Esophagus muscularis mucosa (tissue), 4 donors: ENCODE measurements at regions not wholly inside any gene's neighbourhood (a gene's known extent, or its start where the extent isn't known, plus 50 kb on each side); places are given as distances from the start of the nearest gene placed in this dataset.

Experiments used
- DNase-seq: peaks from one replicate; pipeline ENCODE4 v3.0.0-alpha.2; 2017; ENCODE audit errors: extremely low spot score
- H3K27ac ChIP-seq, 4 donors: fragments of 200-600 bp; sonication (generic); replicated peaks in 1 of 4; 1 replicate in 3 of 4; 2 replicates in 1 of 4; pipeline ENCODE4 v1.5.1; 2016 to 2019; ENCODE audit warnings: mild to moderate bottlenecking in 1 of 4
- H3K27me3 ChIP-seq, 4 donors: fragments of 200-600 bp; sonication (generic); one replicate each; pipeline versions ENCODE4 v1.5.1 to v1.6.0; 2016 to 2019
- H3K36me3 ChIP-seq, 4 donors: fragments of 200-600 bp; sonication (generic); one replicate each; pipeline ENCODE4 v1.5.1; 2016 to 2019
- H3K4me1 ChIP-seq, 4 donors: fragments of 200-600 bp; sonication (generic); one replicate each; pipeline ENCODE4 v1.5.1; 2016 to 2019
- H3K4me3 ChIP-seq, 4 donors: fragments of 200-600 bp; sonication (generic); 1 replicate in 2 of 4; 2 replicates in 2 of 4; pipeline ENCODE4 v1.5.1; 2016 to 2019; ENCODE audit warnings: mild to moderate bottlenecking in 4 of 4, moderate library complexity in 1 of 4
- H3K9me3 ChIP-seq, 4 donors: fragments of 200-600 bp; sonication (generic); 1 replicate in 3 of 4; 2 replicates in 1 of 4; pipeline ENCODE4 v1.5.1; 2016 to 2019
- EP300 ChIP-seq: sonication (generic); formaldehyde crosslinking; IDR thresholded peaks from one replicate; pipeline ENCODE4 v1.6.1; 2017; ENCODE audit warnings: antibody characterized with exemption
- POLR2A ChIP-seq: fragments of 450-650 bp; IDR thresholded peaks from one replicate; pipeline ENCODE4 v1.6.1; 2017; ENCODE audit warnings: antibody characterized with exemption, moderate library complexity, mild to moderate bottlenecking, low read depth
- POLR2AphosphoS5 ChIP-seq, 2 donors: sonication (generic); formaldehyde crosslinking; IDR thresholded peaks; one replicate each; pipeline ENCODE4 v1.6.1; 2017; ENCODE audit warnings: antibody characterized with exemption in 2 of 2
- WGBS: methylation state at CpG from one replicate; pipeline ENCODE4 v1.1.5; 2018; 5-methylcytosine and 5-hydroxymethylcytosine counted together
- intact Hi-C: fragments of 100-400 bp; cut with DNase I; formaldehyde crosslinking; loops from one replicate; pipeline ENCODE4 v1.15.1; 2023
- TF ChIP-seq, protein P1 (sequence below), 3 experiments: fragments of 200-600 bp in 2 of 3; fragments of 450-650 bp in 1 of 3; sonication (generic) in 2 of 3; IDR thresholded peaks; one replicate each; pipeline ENCODE4 v1.5.1; 2017 to 2019; ENCODE audit warnings: antibody characterized with exemption in 3 of 3, mild to moderate bottlenecking in 2 of 3, moderate library complexity in 1 of 3

DNA sequence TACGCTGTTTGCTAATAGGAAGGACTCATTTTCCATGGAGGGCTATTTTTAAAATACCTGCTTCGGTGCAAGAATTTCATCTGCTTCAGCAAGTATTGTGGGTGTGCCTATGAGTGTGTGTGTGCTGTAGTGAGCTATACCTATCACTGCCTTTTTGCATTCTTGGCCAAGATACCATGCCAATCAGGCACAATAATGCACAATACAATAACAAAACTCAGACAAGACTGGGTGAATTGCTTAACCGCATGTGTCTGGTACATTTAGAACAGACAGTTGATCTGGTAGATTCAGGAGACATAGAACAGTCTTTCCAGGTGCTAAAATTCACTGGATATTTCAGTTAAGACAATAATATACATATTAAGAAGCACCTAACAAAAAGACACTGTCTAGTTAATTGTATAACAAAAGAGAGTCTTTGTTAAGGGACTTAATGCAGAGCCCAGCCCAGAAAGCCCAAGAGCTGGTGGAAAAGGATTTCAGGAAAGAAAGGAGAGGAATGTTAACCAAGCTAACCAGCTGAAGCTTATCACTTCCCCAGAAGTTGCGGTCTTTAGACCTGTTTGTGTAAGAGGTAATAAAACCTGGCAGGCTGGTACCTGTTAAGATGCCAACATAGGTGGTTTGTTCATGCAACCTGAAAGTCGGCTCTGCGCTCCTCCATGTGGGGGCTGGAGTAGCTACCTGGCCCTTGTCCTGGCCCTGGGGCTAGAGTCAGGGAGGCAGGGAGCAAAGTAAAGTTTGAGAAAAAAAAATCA is 153.3 kb upstream of the RBMS1 start:
- WGBS, result 77% methylated on average over 6 of the region's 6 CpGs
- no peak overlapping the region for H3K27ac ChIP-seq
- DNase-seq, result no peak
- H3K9me3 ChIP-seq, result no peaks in the 10 kb centered on the region
- H3K27me3 ChIP-seq, result no peaks in the 10 kb centered on the region
- no peaks in the 10 kb centered on the region for H3K36me3 ChIP-seq
- TF ChIP-seq EP300 (no peak), POLR2A (no peak), POLR2AphosphoS5 (IDR thresholded peaks at IDR 0.05) (no peak)
- TF ChIP-seq, protein P1, sequence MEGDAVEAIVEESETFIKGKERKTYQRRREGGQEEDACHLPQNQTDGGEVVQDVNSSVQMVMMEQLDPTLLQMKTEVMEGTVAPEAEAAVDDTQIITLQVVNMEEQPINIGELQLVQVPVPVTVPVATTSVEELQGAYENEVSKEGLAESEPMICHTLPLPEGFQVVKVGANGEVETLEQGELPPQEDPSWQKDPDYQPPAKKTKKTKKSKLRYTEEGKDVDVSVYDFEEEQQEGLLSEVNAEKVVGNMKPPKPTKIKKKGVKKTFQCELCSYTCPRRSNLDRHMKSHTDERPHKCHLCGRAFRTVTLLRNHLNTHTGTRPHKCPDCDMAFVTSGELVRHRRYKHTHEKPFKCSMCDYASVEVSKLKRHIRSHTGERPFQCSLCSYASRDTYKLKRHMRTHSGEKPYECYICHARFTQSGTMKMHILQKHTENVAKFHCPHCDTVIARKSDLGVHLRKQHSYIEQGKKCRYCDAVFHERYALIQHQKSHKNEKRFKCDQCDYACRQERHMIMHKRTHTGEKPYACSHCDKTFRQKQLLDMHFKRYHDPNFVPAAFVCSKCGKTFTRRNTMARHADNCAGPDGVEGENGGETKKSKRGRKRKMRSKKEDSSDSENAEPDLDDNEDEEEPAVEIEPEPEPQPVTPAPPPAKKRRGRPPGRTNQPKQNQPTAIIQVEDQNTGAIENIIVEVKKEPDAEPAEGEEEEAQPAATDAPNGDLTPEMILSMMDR (IDR thresholded peaks at IDR 0.05), result no peak
- peaks cover 0 to 4% (median 1%) of the 10 kb centered on the region in 4 donors for H3K4me1 ChIP-seq
- intact Hi-C loops, result no loop called here
- H3K4me3 ChIP-seq, result no peak overlapping the region

DNA sequence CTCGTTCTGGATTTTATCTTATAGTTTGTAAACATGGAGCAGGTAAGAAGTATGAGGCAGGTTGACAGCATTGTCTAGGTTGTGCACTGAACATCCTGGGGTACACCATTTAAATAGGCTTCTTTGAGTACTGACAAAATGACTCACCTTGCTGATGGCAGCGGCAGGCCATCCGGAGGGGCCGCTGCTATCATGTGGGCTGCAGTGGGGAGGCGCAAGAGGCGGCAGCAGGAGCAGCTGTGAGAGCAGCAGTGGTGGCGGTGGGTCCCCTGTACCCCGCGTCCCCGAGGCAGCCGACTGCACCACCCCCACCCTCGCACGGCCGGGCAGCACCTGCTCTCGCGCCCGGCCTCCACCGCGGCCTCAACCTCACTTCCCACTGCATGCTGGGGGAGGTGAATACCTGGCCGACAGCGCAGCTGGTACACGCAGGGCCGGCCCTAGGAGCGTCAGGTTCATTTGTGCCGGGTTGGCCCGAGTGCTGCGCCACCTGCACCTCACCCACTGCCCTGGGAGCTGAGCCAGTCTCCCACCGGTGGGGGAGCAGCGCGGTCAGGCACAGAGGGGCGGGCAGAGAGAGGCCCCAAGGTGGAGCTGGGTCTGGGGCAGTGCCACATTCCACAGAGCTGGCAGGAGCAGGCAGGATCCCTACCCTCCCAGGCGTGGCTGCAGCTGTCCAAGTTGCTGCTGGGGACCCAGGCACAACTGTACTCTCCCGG is 154.5 kb upstream of the RBMS1 start:
- intact Hi-C loops, result no loop called here
- Histone ChIP-seq H3K9me3 (no peaks in the 10 kb centered on the region), H3K27ac (no peak overlapping the region), H3K4me1 (peaks cover 0 to 15% (median 12%) of the 10 kb centered on the region in 4 donors), H3K27me3 (no peaks in the 10 kb centered on the region), H3K36me3 (no peaks in the 10 kb centered on the region), H3K4me3 (no peak overlapping the region)
- TF ChIP-seq EP300 (no peak), POLR2A (no peak), POLR2AphosphoS5 (IDR thresholded peaks at IDR 0.05) (no peak)
- TF ChIP-seq, protein P1 (IDR thresholded peaks at IDR 0.05), result no peak
- WGBS, result 92% methylated on average over 4 of the region's 33 CpGs
- no peak for DNase-seq

DNA sequence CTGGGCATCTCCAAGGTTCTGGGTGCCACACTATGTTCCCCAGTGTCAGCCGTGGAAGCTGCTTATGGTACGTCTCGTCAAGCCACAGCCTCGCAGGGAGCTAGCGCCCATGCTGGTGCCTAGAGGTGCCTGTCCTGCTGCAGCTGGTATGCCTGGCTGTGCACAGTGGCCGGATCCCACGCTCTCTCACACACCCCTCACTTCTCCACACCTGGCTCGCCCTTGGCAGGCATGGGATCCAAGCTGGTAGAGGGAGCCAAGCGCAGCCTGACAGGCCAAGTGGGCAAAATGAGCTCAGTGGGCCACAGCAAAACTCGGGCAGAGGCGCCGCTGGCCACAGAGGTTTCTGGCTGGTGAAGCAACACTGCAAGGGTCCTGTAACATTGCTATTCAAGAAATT is 156.1 kb upstream of the RBMS1 start:
- H3K4me1 ChIP-seq, result peaks cover 0 to 19% (median 15%) of the 10 kb centered on the region in 4 donors
- no peaks in the 10 kb centered on the region for H3K9me3 ChIP-seq
- no peak overlapping the region for H3K27ac ChIP-seq
- no peaks in the 10 kb centered on the region for H3K36me3 ChIP-seq
- no peaks in the 10 kb centered on the region for H3K27me3 ChIP-seq
- H3K4me3 ChIP-seq, result no peak overlapping the region
- intact Hi-C loops, result no loop called here
- WGBS, result 100% methylated on average over 3 of the region's 12 CpGs
- no peak for DNase-seq
- TF ChIP-seq POLR2A (no peak), POLR2AphosphoS5 (IDR thresholded peaks at IDR 0.05) (no peak), EP300 (no peak)
- TF ChIP-seq, protein P1 (IDR thresholded peaks at IDR 0.05), result no peak

DNA sequence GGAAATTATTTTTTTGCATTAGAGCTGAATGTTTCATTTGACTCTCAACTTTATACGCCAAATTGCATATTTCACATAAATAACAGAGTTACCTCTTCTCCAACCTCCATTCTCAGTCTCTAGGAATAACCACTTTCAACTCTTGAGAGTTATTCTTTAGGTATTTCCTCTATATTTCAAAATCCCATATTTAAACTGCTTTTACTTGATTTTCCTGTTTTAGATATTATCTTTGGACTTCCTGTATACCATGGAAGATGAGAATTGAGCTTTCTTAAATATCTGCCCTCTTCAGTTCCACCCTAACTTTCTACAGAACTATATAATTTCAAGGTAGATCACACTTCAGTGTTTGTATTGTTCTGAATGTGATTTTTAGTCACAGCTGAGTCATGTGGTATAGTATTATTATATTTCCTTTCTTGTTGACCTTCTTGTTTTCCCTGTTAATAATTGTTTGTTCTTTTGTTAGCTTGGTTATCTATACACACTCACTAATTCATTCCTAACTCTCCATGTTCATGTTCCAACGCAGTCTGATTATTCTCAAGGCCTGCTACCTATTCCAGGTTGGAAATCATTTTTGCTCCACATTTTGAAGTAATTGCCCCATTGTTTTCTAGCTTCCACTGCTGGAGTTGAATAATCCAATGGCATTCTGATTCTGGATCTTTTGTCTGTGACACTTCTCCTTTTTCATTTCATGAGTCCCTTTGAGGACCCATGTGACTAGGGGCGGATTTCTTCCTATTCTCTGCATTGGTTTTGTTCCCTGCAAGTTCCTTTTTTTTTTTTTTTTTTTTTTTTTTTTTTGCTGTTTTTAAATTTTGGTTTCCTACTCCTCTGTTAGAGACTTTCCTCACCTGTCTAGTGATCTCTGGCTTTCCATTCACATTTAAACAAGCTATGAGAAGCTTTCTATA is 156.8 kb upstream of the RBMS1 start:
- WGBS, result 61% methylated on average over 3 of the region's 3 CpGs
- TF ChIP-seq, protein P1 (IDR thresholded peaks at IDR 0.05), result no peak
- no peak for TF ChIP-seq POLR2A

More for the DNA sequence above, 156.8 kb upstream of the RBMS1 start:
- Histone ChIP-seq H3K36me3 (no peaks in the 10 kb centered on the region), H3K27ac (no peak overlapping the region), H3K4me1 (peaks cover 0 to 19% (median 15%) of the 10 kb centered on the region in 4 donors), H3K27me3 (no peaks in the 10 kb centered on the region), H3K4me3 (no peak overlapping the region), H3K9me3 (no peaks in the 10 kb centered on the region)
- DNase-seq, result no peak
- intact Hi-C loops, result no loop called here
